Stromal cell of bone marrow (primary cell): ENCODE measurements at regions not wholly inside any gene's neighbourhood (a gene's known extent, or its start where the extent isn't known, plus 50 kb on each side); places are given as distances from the start of the nearest gene placed in this dataset.

Experiments used
- DNase-seq: peaks from one replicate; pipeline ENCODE4 v3.0.0-alpha.2; 2012; ENCODE audit warnings: low read depth

- DNase-seq: no peak
Measured at GRCh38 chr7:126378642-126379041, 874.1 kb downstream of the GRM8 start.

- DNase-seq: no peak
Measured at GRCh38 chr7:126370038-126370668, 882.6 kb downstream of the GRM8 start.

- DNase-seq: no peak
Measured at GRCh38 chr7:126362746-126363145, 890.0 kb downstream of the GRM8 start.

- no peak for DNase-seq
Measured at GRCh38 chr7:126361183-126361582, 891.6 kb downstream of the GRM8 start.

- DNase-seq: no peak
Measured at GRCh38 chr7:126339813-126340212, 912.9 kb downstream of the GRM8 start.

GRCh38 chr7:126305671-126306070, 947.1 kb downstream of the GRM8 start:
- no peak for DNase-seq

GRCh38 chr7:126303926-126304325, 948.8 kb downstream of the GRM8 start:
- DNase-seq: no peak

GRCh38 chr7:126302639-126303038, 950.1 kb downstream of the GRM8 start:
- no peak for DNase-seq

GRCh38 chr7:126286317-126286716, 966.4 kb downstream of the GRM8 start:
- DNase-seq: no peak

GRCh38 chr7:126236261-126236660, 1016.5 kb downstream of the GRM8 start:
- no peak for DNase-seq

- no peak for DNase-seq
Measured at GRCh38 chr7:126228356-126229061, 1024.2 kb downstream of the GRM8 start.

- no peak for DNase-seq
Measured at GRCh38 chr7:126227643-126228042, 1025.1 kb downstream of the GRM8 start.

GRCh38 chr7:126227055-126227454, 1025.7 kb downstream of the GRM8 start:
- no peak for DNase-seq

GRCh38 chr7:126223729-126224128, 1029.0 kb downstream of the GRM8 start:
- no peak for DNase-seq

GRCh38 chr7:126222782-126223181, 1030.0 kb downstream of the GRM8 start:
- no peak for DNase-seq

- DNase-seq: no peak
Measured at GRCh38 chr7:126215785-126216184, 1037.0 kb downstream of the GRM8 start.

- DNase-seq: no peak
Measured at GRCh38 chr7:126213876-126214275, 1038.9 kb downstream of the GRM8 start.

GRCh38 chr7:126211875-126212274, 1040.9 kb downstream of the GRM8 start:
- no peak for DNase-seq

GRCh38 chr7:126210707-126211106, 1042.0 kb downstream of the GRM8 start:
- no peak for DNase-seq

- no peak for DNase-seq
Measured at GRCh38 chr7:126203185-126203584, 1049.6 kb downstream of the GRM8 start.

GRCh38 chr7:126202177-126202576, 1050.6 kb downstream of the GRM8 start:
- no peak for DNase-seq

- DNase-seq: no peak
Measured at GRCh38 chr7:126185959-126186580, 1066.7 kb downstream of the GRM8 start.

- DNase-seq: no peak
Measured at GRCh38 chr7:126179916-126180315, 1072.8 kb downstream of the GRM8 start.
